ENCODE measurements at regions not wholly inside any gene's neighbourhood (a gene's known extent, or its start where the extent isn't known, plus 50 kb on each side); places are given as distances from the start of the nearest gene placed in this dataset.

DNA sequence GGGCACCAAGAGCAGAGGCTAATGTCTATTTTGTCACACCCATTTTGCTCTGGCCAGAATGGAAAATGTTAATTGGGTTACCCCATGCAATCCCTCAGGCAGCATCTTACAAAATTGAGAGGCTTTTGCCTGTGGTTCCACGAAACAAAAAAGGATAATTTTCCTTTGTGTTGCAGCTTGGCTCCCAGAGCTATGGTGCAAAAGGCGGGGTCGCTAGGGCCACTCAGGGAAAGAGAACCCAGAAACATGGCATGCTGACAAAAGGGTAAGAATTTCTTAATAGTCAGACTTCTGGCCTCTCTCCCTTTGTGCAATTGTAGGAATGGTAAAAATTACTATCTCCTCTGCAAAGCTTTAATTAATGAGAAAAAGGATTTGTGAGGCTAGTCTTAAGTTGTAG, 119.6 kb upstream of the BANK1 start:
- H3K9me3 ChIP-seq (ENCODE audit: insufficient read depth, low read length), result no peaks in the 10 kb centered on the region
- TF ChIP-seq, protein P1, sequence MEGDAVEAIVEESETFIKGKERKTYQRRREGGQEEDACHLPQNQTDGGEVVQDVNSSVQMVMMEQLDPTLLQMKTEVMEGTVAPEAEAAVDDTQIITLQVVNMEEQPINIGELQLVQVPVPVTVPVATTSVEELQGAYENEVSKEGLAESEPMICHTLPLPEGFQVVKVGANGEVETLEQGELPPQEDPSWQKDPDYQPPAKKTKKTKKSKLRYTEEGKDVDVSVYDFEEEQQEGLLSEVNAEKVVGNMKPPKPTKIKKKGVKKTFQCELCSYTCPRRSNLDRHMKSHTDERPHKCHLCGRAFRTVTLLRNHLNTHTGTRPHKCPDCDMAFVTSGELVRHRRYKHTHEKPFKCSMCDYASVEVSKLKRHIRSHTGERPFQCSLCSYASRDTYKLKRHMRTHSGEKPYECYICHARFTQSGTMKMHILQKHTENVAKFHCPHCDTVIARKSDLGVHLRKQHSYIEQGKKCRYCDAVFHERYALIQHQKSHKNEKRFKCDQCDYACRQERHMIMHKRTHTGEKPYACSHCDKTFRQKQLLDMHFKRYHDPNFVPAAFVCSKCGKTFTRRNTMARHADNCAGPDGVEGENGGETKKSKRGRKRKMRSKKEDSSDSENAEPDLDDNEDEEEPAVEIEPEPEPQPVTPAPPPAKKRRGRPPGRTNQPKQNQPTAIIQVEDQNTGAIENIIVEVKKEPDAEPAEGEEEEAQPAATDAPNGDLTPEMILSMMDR (IDR thresholded peaks at IDR 0.05; ENCODE audit: low read depth, low read length), result no peak
- TF ChIP-seq EZH2phosphoT487 (IDR thresholded peaks at IDR 0.05; ENCODE audit: low read depth), result no peak
- no peaks in the 10 kb centered on the region for H3K4me1 ChIP-seq (ENCODE audit: low read length)

DNA sequence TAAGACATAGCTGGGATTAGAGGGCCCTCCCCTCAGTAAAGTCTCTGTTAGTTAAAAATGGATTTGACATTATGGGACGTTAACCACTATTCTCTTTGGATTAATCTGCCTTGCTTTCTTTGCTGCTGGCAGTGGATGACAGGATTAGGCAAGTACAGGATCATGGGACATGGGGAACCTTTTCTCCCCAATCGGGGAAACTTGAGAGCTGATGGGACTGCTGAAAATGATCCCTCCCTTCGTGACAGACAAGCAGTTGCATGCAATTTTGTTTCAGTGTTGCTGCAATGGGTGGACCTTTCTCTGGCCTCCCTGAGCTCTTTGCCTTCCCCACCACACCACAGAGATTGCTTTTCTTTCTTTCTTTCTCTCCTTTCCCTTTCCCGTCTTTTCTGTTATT, 120.2 kb upstream of the BANK1 start:
- Histone ChIP-seq H3K4me1 (ENCODE audit: low read length) (no peaks in the 10 kb centered on the region), H3K27me3 (ENCODE audit: low read depth, low read length) (no peaks in the 10 kb centered on the region), H3K79me2 (ENCODE audit: low read length) (no peaks in the 10 kb centered on the region), H3K9ac (ENCODE audit: low read length) (no peak overlapping the region), H4K20me1 (ENCODE audit: insufficient read depth, low read length) (no peaks in the 10 kb centered on the region), H3K4me2 (ENCODE audit: low read length) (no peak overlapping the region), H3K4me3 (ENCODE audit: low read length) (no peak overlapping the region), H2AFZ (ENCODE audit: low read depth, low read length) (no peak overlapping the region), H3K9me3 (ENCODE audit: insufficient read depth, low read length) (no peaks in the 10 kb centered on the region), H3K27ac (ENCODE audit: low read length) (no peak overlapping the region), H3K36me3 (replicated peaks; ENCODE audit: low read depth, low read length) (no peaks in the 10 kb centered on the region)
- TF ChIP-seq EZH2phosphoT487 (IDR thresholded peaks at IDR 0.05; ENCODE audit: low read depth), result no peak

More for the DNA sequence above, 119.6 kb upstream of the BANK1 start:
- Histone ChIP-seq H3K36me3 (replicated peaks; ENCODE audit: low read depth, low read length) (no peaks in the 10 kb centered on the region), H3K27me3 (ENCODE audit: low read depth, low read length) (no peaks in the 10 kb centered on the region), H2AFZ (ENCODE audit: low read depth, low read length) (no peak overlapping the region), H3K9ac (ENCODE audit: low read length) (no peak overlapping the region), H3K79me2 (ENCODE audit: low read length) (no peaks in the 10 kb centered on the region), H3K4me2 (ENCODE audit: low read length) (no peak overlapping the region), H3K27ac (ENCODE audit: low read length) (no peak overlapping the region), H3K4me3 (ENCODE audit: low read length) (no peak overlapping the region), H4K20me1 (ENCODE audit: insufficient read depth, low read length) (no peaks in the 10 kb centered on the region)

DNA sequence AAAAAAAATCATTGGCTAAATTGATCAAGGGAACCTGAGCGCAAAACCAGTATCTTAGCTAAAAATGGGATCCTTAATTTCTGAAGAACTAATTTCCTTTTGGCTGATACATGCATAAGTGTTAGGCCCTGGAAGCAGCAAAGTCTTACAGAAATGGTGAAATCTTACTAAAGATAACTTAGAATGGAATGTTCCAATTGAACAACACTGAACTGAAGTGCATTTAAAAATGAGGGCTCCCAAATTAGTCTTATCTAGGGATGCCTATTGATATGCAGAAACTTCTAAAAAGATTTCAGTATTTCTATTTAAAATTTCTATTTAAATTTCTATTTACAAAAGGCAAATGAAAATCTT, 120.7 kb upstream of the BANK1 start:
- no peaks in the 10 kb centered on the region for H3K9me3 ChIP-seq (ENCODE audit: insufficient read depth, low read length)
- no peak overlapping the region for H3K9ac ChIP-seq (ENCODE audit: low read length)
- no peak for TF ChIP-seq EZH2phosphoT487 (IDR thresholded peaks at IDR 0.05; ENCODE audit: low read depth)
- TF ChIP-seq, protein P1 (IDR thresholded peaks at IDR 0.05; ENCODE audit: low read depth, low read length), result no peak

DNA sequence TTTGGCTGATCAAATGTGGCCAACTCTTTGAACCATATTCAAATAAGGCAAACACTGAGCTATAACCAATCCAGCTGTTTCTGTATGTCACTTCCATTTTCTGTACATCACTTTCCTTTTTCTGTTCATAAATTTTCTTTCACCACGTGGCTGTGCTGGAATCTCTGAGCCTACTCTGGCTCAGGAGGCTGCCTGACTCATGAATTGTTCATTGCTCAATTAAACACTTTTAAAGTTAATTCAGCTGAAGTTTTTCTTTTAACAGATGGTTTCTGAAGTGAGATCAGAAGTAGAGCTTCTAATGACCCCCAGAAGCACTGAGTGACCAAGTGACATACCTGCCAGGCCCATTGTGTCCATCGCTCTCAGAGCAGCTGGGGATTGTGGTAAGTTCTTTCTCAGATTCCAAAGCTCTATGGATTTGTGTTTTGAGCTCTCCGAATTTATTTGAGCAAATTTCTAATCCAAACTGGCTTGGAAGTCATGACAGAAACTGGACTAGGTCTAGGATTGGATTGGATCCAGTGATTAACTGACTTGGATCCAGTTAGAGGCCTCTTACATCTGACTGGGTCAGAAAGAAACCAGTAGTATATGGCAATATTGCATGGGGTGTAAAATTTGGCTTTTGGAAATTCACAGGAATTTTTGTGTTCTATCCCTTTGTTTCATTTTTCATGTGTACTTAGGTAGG, 121.2 kb upstream of the BANK1 start:
- no peak for TF ChIP-seq EZH2phosphoT487 (IDR thresholded peaks at IDR 0.05; ENCODE audit: low read depth)
- TF ChIP-seq, protein P1 (IDR thresholded peaks at IDR 0.05; ENCODE audit: low read depth, low read length), result no peak

More for the DNA sequence above, 120.7 kb upstream of the BANK1 start:
- H3K27me3 ChIP-seq (ENCODE audit: low read depth, low read length), result no peaks in the 10 kb centered on the region
- no peaks in the 10 kb centered on the region for H3K4me1 ChIP-seq (ENCODE audit: low read length)
- H2AFZ ChIP-seq (ENCODE audit: low read depth, low read length), result no peak overlapping the region
- H3K36me3 ChIP-seq (replicated peaks; ENCODE audit: low read depth, low read length), result no peaks in the 10 kb centered on the region
- no peak overlapping the region for H3K4me2 ChIP-seq (ENCODE audit: low read length)
- no peaks in the 10 kb centered on the region for H3K79me2 ChIP-seq (ENCODE audit: low read length)
- H4K20me1 ChIP-seq (ENCODE audit: insufficient read depth, low read length), result no peaks in the 10 kb centered on the region
- H3K27ac ChIP-seq (ENCODE audit: low read length), result no peak overlapping the region
- H3K4me3 ChIP-seq (ENCODE audit: low read length), result no peak overlapping the region

More for the DNA sequence above, 121.2 kb upstream of the BANK1 start:
- Histone ChIP-seq H3K36me3 (replicated peaks; ENCODE audit: low read depth, low read length) (no peaks in the 10 kb centered on the region), H3K4me1 (ENCODE audit: low read length) (no peaks in the 10 kb centered on the region), H2AFZ (ENCODE audit: low read depth, low read length) (no peak overlapping the region), H3K4me3 (ENCODE audit: low read length) (no peak overlapping the region), H3K9me3 (ENCODE audit: insufficient read depth, low read length) (no peaks in the 10 kb centered on the region), H3K9ac (ENCODE audit: low read length) (no peak overlapping the region), H3K4me2 (ENCODE audit: low read length) (no peak overlapping the region), H3K27me3 (ENCODE audit: low read depth, low read length) (no peaks in the 10 kb centered on the region), H3K79me2 (ENCODE audit: low read length) (no peaks in the 10 kb centered on the region), H3K27ac (ENCODE audit: low read length) (no peak overlapping the region), H4K20me1 (ENCODE audit: insufficient read depth, low read length) (no peaks in the 10 kb centered on the region)

Data from OCI-LY3 (cell line).